B cell (primary cell): ENCODE measurements at regions not wholly inside any gene's neighbourhood (a gene's known extent, or its start where the extent isn't known, plus 50 kb on each side); places are given as distances from the start of the nearest gene placed in this dataset.

Source experiments
- ATAC-seq: fragments of 200-7000 bp; cut with Tn5 transposase; one replicate; pipeline ENCODE4 v1.10.0; 2021; ENCODE audit warnings: low read depth, mild to moderate bottlenecking, moderate number of reproducible peaks, moderate library complexity
- CTCF ChIA-PET: fragments of 350-600 bp; sonication (Branson Sonifier 250); formaldehyde crosslinking; loops from one replicate; lab custom pipeline; 2021; ENCODE audit warnings: antibody characterized with exemption, inconsistent platforms; lab: Charles Lee
- POLR2A ChIA-PET: fragments of 350-600 bp; sonication (Branson Sonifier 250); formaldehyde crosslinking; loops from one replicate; lab custom pipeline; 2021; ENCODE audit warnings: antibody characterized with exemption; lab: Charles Lee
- DNase-seq: peaks from one replicate; pipeline ENCODE4 v3.0.0; 2013
- H2AFZ ChIP-seq: 2 replicates; pipeline ENCODE4 v1.6.1; 2012; ENCODE audit warnings: mild to moderate bottlenecking, low read depth, low read length; ENCODE audit not compliant: insufficient read depth, poor library complexity, severe bottlenecking
- H3K27ac ChIP-seq, 2 donors: 1 replicate in 1 of 2; 2 replicates in 1 of 2; pipeline ENCODE4 v1.5.1; 2012 to 2013; ENCODE audit warnings: low read length in 2 of 2, mild to moderate bottlenecking in 2 of 2, moderate library complexity in 1 of 2
- H3K27me3 ChIP-seq, 4 experiments: fragments of 200-600 bp in 1 of 4; sonication (generic) in 1 of 4; replicated peaks in 1 of 4; 1 replicate in 2 of 4; 2 replicates in 2 of 4; pipeline versions ENCODE4 v1.6.1 to v1.7.0; 2013 to 2016; ENCODE audit warnings: low read length in 3 of 4, mild to moderate bottlenecking in 2 of 4, mixed read lengths in 1 of 4, moderate library complexity in 1 of 4; ENCODE audit not compliant: insufficient read depth in 4 of 4, control insufficient read depth in 3 of 4; ENCODE audit errors: control extremely low read depth in 1 of 4
- H3K36me3 ChIP-seq, 2 experiments: replicated peaks in 1 of 2; 1 replicate in 1 of 2; 2 replicates in 1 of 2; pipeline versions ENCODE4 v1.6.1 to v1.7.1; 2013; ENCODE audit warnings: low read length in 1 of 2; ENCODE audit not compliant: insufficient read depth in 2 of 2, control insufficient read depth in 1 of 2; ENCODE audit errors: control extremely low read depth in 1 of 2, extremely low read depth in 1 of 2
- H3K4me1 ChIP-seq, 2 donors: fragments of 200-600 bp in 1 of 2; sonication (generic) in 1 of 2; 1 replicate in 1 of 2; 2 replicates in 1 of 2; pipeline versions ENCODE4 v1.5.1 to v1.6.1; 2013 to 2017; ENCODE audit warnings: low read length in 2 of 2; ENCODE audit not compliant: control insufficient read depth in 2 of 2, insufficient read depth in 2 of 2
- H3K4me2 ChIP-seq: replicated peaks from 2 replicates; pipeline ENCODE3; 2012; ENCODE audit warnings: mild to moderate bottlenecking, low read depth, low read length; ENCODE audit not compliant: poor library complexity, severe bottlenecking
- H3K4me3 ChIP-seq, 5 experiments: fragments of 200-600 bp in 1 of 5; sonication (generic) in 1 of 5; 1 replicate in 3 of 5; 2 replicates in 2 of 5; pipeline versions ENCODE4 v1.5.1 to v1.7.0; 2011 to 2016; ENCODE audit warnings: low read length in 4 of 5, mild to moderate bottlenecking in 4 of 5, low read depth in 2 of 5, control low read depth in 1 of 5, moderate library complexity in 1 of 5; ENCODE audit not compliant: insufficient read depth in 1 of 5; ENCODE audit errors: control extremely low read depth in 1 of 5, extremely low read depth in 1 of 5
- H3K79me2 ChIP-seq: fragments of 200-600 bp; sonication (generic); one replicate; pipeline ENCODE4 v1.6.0; 2016; ENCODE audit warnings: low read length; ENCODE audit not compliant: control insufficient read depth, insufficient read depth
- H3K9ac ChIP-seq: fragments of 200-600 bp; sonication (generic); 2 replicates; pipeline ENCODE4 v1.6.1; 2017; ENCODE audit warnings: mild to moderate bottlenecking, low read length, moderate library complexity
- H3K9me3 ChIP-seq, 3 donors: one replicate each; pipeline versions ENCODE4 v1.6.1 to v1.7.1; 2013; ENCODE audit warnings: low read length in 2 of 3; ENCODE audit not compliant: control insufficient read depth in 2 of 3, insufficient read depth in 1 of 3; ENCODE audit errors: control extremely low read depth in 1 of 3
- H4K20me1 ChIP-seq: 2 replicates; pipeline ENCODE4 v1.6.0; 2012; ENCODE audit warnings: mild to moderate bottlenecking, low read length; ENCODE audit not compliant: insufficient read depth, control insufficient read depth, poor library complexity, severe bottlenecking
- H3K27ac Mint-ChIP-seq: one replicate; pipeline ENCODE4 v1.8.0; 2021; ENCODE audit warnings: mixed read lengths
- H3K27me3 Mint-ChIP-seq: one replicate; pipeline ENCODE4 v1.8.0; 2021; ENCODE audit warnings: mixed read lengths
- H3K4me1 Mint-ChIP-seq: one replicate; pipeline ENCODE4 v1.8.0; 2021; ENCODE audit warnings: mixed read lengths
- H3K4me3 Mint-ChIP-seq: one replicate; pipeline ENCODE4 v1.8.0; 2021; ENCODE audit warnings: mixed read lengths
- H3K9me3 Mint-ChIP-seq: one replicate; pipeline ENCODE4 v1.8.0; 2022; ENCODE audit warnings: mixed read lengths; ENCODE audit not compliant: insufficient read depth
- EZH2 ChIP-seq: IDR thresholded peaks from 2 replicates; pipeline ENCODE4 v1.6.1; 2012; ENCODE audit warnings: borderline replicate concordance, low read depth, mild to moderate bottlenecking, moderate library complexity, low read length; ENCODE audit not compliant: insufficient read depth, poor library complexity, severe bottlenecking
- WGBS: methylation state at CpG from one replicate; pipeline ENCODE4 v1.1.5; 2013; ENCODE audit warnings: missing lambda C conversion rate; ENCODE audit not compliant: insufficient coverage; 5-methylcytosine and 5-hydroxymethylcytosine counted together
- intact Hi-C: fragments of 100-400 bp; cut with micrococcal nuclease; formaldehyde crosslinking; loops from one replicate; pipeline ENCODE4 v1.10.0; 2022
- TF ChIP-seq, protein P1 (sequence below): fragments of 200-600 bp; IDR thresholded peaks from one replicate; pipeline ENCODE4 v1.8.0; 2022; ENCODE audit warnings: antibody characterized with exemption, mild to moderate bottlenecking

DNA sequence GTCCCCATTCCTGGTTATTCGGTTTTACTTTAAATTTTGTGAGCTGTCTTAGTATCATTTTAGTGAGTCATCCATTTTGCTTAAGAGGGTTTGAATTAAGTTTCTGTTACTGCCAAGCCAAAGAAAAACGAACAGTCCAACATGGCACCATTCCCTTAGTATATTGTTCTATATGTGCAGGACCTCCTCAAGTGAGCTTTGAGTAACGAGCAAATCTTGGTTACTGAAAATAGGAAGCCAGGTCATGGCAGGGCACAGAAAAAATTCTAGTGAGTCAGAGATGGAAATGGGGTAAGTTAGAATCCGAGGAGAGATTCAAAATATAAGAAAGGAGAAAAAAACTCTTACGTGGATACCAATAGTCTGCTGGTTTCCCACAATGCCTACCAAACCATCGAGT, 292.9 kb downstream of the BAMBI start:
- no peak for TF ChIP-seq EZH2
- TF ChIP-seq, protein P1, sequence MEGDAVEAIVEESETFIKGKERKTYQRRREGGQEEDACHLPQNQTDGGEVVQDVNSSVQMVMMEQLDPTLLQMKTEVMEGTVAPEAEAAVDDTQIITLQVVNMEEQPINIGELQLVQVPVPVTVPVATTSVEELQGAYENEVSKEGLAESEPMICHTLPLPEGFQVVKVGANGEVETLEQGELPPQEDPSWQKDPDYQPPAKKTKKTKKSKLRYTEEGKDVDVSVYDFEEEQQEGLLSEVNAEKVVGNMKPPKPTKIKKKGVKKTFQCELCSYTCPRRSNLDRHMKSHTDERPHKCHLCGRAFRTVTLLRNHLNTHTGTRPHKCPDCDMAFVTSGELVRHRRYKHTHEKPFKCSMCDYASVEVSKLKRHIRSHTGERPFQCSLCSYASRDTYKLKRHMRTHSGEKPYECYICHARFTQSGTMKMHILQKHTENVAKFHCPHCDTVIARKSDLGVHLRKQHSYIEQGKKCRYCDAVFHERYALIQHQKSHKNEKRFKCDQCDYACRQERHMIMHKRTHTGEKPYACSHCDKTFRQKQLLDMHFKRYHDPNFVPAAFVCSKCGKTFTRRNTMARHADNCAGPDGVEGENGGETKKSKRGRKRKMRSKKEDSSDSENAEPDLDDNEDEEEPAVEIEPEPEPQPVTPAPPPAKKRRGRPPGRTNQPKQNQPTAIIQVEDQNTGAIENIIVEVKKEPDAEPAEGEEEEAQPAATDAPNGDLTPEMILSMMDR, result no peak
- no peak overlapping the region for H3K4me3 Mint-ChIP-seq
- ATAC-seq, result no peak
- no peaks in the 10 kb centered on the region for H3K27me3 Mint-ChIP-seq
- WGBS, result 92% methylated on average over 2 of the region's 6 CpGs
- H3K27ac Mint-ChIP-seq, result no peak overlapping the region
- no peaks in the 10 kb centered on the region for H3K4me1 Mint-ChIP-seq
- no peaks in the 10 kb centered on the region for H3K9me3 Mint-ChIP-seq
- Histone ChIP-seq H2AFZ (no peak overlapping the region), H3K36me3 (no peaks in the 10 kb centered on the region), H3K9ac (no peak overlapping the region), H3K27me3 (no peaks in the 10 kb centered on the region), H3K79me2 (no peaks in the 10 kb centered on the region), H3K27ac (no peak overlapping the region), H3K9me3 (peaks cover 0 to 4% (median 0%) of the 10 kb centered on the region in 3 donors), H4K20me1 (no peaks in the 10 kb centered on the region), H3K4me3 (no peak overlapping the region), H3K4me2 (no peak overlapping the region), H3K4me1 (no peaks in the 10 kb centered on the region)
- no peak for DNase-seq
- intact Hi-C loops, result no loop called here
- ChIA-PET POLR2A (no interaction called here), CTCF (interaction anchor here (1.0 kb wide), 1 partner anchor 306 kb away, joined by 3 read pairs; no protein-coding TSS in a partner anchor)

DNA sequence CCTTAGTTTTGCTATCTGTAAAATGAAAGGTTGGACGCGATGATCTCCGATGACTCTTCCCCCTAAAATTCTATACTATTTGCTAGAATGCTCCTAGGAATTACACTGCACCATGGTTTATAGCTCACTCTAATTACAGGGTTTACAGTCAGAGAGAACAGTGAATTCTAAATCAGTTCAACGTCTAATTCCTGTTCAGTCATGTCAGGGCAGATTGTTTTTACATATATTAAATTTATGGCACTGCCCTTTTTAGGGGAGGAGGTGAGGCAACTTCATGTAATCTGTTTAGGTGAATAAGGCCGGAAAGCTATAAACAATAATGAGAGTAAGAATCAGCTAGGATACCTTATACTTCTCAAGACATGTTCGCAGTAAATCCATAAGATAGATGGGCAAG, 293.9 kb downstream of the BAMBI start:
- DNase-seq (no peak), ATAC-seq (no peak)
- no peak overlapping the region for H3K27ac ChIP-seq
- POLR2A ChIA-PET, result no interaction called here
- H3K36me3 ChIP-seq, result no peaks in the 10 kb centered on the region
- Mint-ChIP-seq H3K4me3 (no peak overlapping the region), H3K27me3 (no peaks in the 10 kb centered on the region), H3K9me3 (no peaks in the 10 kb centered on the region), H3K4me1 (no peaks in the 10 kb centered on the region), H3K27ac (no peak overlapping the region)
- no CpG with 5 or more reads among the region's 6 CpGs for WGBS
- CTCF ChIA-PET, result no interaction called here
- no peak overlapping the region for H3K4me2 ChIP-seq
- no peak overlapping the region for H3K4me3 ChIP-seq
- H2AFZ ChIP-seq, result no peak overlapping the region
- no peaks in the 10 kb centered on the region for H3K79me2 ChIP-seq
- TF ChIP-seq, protein P1, result no peak
- TF ChIP-seq EZH2, result no peak
- no peaks in the 10 kb centered on the region for H4K20me1 ChIP-seq
- intact Hi-C loops, result no loop called here
- peaks cover 0 to 4% (median 0%) of the 10 kb centered on the region in 3 donors for H3K9me3 ChIP-seq
- no peaks in the 10 kb centered on the region for H3K27me3 ChIP-seq
- H3K9ac ChIP-seq, result no peak overlapping the region
- no peaks in the 10 kb centered on the region for H3K4me1 ChIP-seq
